IMR-90 (cell line): ENCODE measurements at regions not wholly inside any gene's neighbourhood (a gene's known extent, or its start where the extent isn't known, plus 50 kb on each side); places are given as distances from the start of the nearest gene placed in this dataset.

Experiments
- ATAC-seq: fragments of 200-7000 bp; cut with Tn5 transposase; 2 replicates; pipeline ENCODE4 v1.9.1; 2020; ENCODE audit warnings: low read depth, mild to moderate bottlenecking, moderate library complexity
- BruUV-seq: library from RNA; stranded (reverse); fragments of 400-500 nt; replicated peaks from 2 replicates; lab custom pipeline; 2021; lab: Mats Ljungman, UMichigan
- CTCF ChIA-PET: fragments of 300-600 bp; formaldehyde crosslinking; extraction: SDS; loops from one replicate; lab custom pipeline; 2021; ENCODE audit warnings: antibody characterized with exemption; lab: Yijun Ruan, JAX
- POLR2A ChIA-PET: fragments of 300-600 bp; sonication (Branson Sonifier 250); formaldehyde crosslinking; loops from one replicate; lab custom pipeline; 2022; ENCODE audit warnings: antibody characterized with exemption; ENCODE audit not compliant: unreplicated experiment; lab: Charles Lee
- DNase-seq: peaks from one replicate; pipeline ENCODE4 v3.0.0; 2013
- H2AFZ ChIP-seq: replicated peaks from 2 replicates; pipeline ENCODE3; 2013; ENCODE audit warnings: low read length, mild to moderate bottlenecking; ENCODE audit not compliant: poor library complexity
- H2AK5ac ChIP-seq: 2 replicates; pipeline ENCODE4 v1.6.1; 2013; ENCODE audit warnings: low read depth, low read length, inconsistent platforms
- H2AK9ac ChIP-seq: replicated peaks from 2 replicates; pipeline ENCODE3; 2013; ENCODE audit warnings: mild to moderate bottlenecking, low read depth, low read length, moderate library complexity; ENCODE audit not compliant: poor library complexity
- H2BK120ac ChIP-seq: 2 replicates; pipeline ENCODE4 v1.6.1; 2013; ENCODE audit warnings: low read depth, low read length, inconsistent platforms
- H2BK15ac ChIP-seq: 3 replicates; pipeline ENCODE4 v1.6.1; 2013; ENCODE audit warnings: low read depth, low read length, inconsistent platforms
- H2BK20ac ChIP-seq: 2 replicates; pipeline ENCODE4 v1.6.1; 2013; ENCODE audit warnings: low read depth, mild to moderate bottlenecking, inconsistent platforms, low read length, moderate library complexity
- H2BK5ac ChIP-seq: 2 replicates; pipeline ENCODE4 v1.6.1; 2013; ENCODE audit warnings: mild to moderate bottlenecking, low read depth, low read length, inconsistent platforms; ENCODE audit not compliant: poor library complexity, severe bottlenecking
- H3K14ac ChIP-seq: replicated peaks from 2 replicates; pipeline ENCODE4 v1.6.1; 2013; ENCODE audit warnings: low read depth, low read length, inconsistent platforms
- H3K18ac ChIP-seq: 2 replicates; pipeline ENCODE4 v1.6.1; 2013; ENCODE audit warnings: low read depth, low read length, control low read depth
- H3K23ac ChIP-seq: 2 replicates; pipeline ENCODE4 v1.6.1; 2013; ENCODE audit warnings: low read depth, low read length, inconsistent platforms
- H3K27ac ChIP-seq: 2 replicates; pipeline ENCODE4 v1.5.1; 2013; ENCODE audit warnings: mild to moderate bottlenecking, control low read depth, low read length; ENCODE audit not compliant: insufficient read depth
- H3K27me3 ChIP-seq: 2 replicates; pipeline ENCODE4 v1.6.1; 2013; ENCODE audit warnings: low read length; ENCODE audit not compliant: control insufficient read depth, insufficient read depth
- H3K36me3 ChIP-seq: 2 replicates; pipeline ENCODE4 v1.6.1; 2013; ENCODE audit warnings: low read length, mixed read lengths; ENCODE audit not compliant: control insufficient read depth, insufficient read depth
- H3K4ac ChIP-seq: 2 replicates; pipeline ENCODE4 v1.6.1; 2013; ENCODE audit warnings: low read depth, low read length, inconsistent platforms
- H3K4me1 ChIP-seq: 2 replicates; pipeline ENCODE4 v1.6.1; 2013; ENCODE audit warnings: low read length, mixed read lengths; ENCODE audit not compliant: control insufficient read depth, insufficient read depth
- H3K4me2 ChIP-seq: 2 replicates; pipeline ENCODE4 v1.6.1; 2013; ENCODE audit warnings: low read depth, mild to moderate bottlenecking, control low read depth, low read length, moderate library complexity
- H3K4me3 ChIP-seq: 2 replicates; pipeline ENCODE4 v1.5.1; 2013; ENCODE audit warnings: low read depth, mild to moderate bottlenecking, control low read depth, low read length, moderate library complexity; ENCODE audit not compliant: insufficient read depth
- H3K56ac ChIP-seq: 2 replicates; pipeline ENCODE4 v1.6.1; 2013; ENCODE audit warnings: low read length, inconsistent platforms; ENCODE audit not compliant: insufficient read depth; ENCODE audit errors: extremely low read depth
- H3K79me1 ChIP-seq, 2 experiments: 2 replicates each; pipeline ENCODE4 v1.6.1; 2013; ENCODE audit warnings: low read length in 2 of 2, inconsistent platforms in 1 of 2, low read depth in 1 of 2
- H3K9ac ChIP-seq: 2 replicates; pipeline ENCODE4 v1.6.1; 2013; ENCODE audit warnings: low read depth, low read length, control low read depth
- H3K9me1 ChIP-seq: 2 replicates; pipeline ENCODE4 v1.6.1; 2013; ENCODE audit warnings: low read length, inconsistent platforms; ENCODE audit not compliant: insufficient read depth
- H3K9me3 ChIP-seq: 2 replicates; pipeline ENCODE4 v1.6.1; 2013; ENCODE audit warnings: low read length; ENCODE audit not compliant: control insufficient read depth, insufficient read depth
- H4K20me1 ChIP-seq: 2 replicates; pipeline ENCODE4 v1.6.1; 2013; ENCODE audit warnings: low read length, inconsistent platforms; ENCODE audit not compliant: insufficient read depth
- H4K5ac ChIP-seq: 2 replicates; pipeline ENCODE4 v1.6.1; 2013; ENCODE audit warnings: mild to moderate bottlenecking, low read depth, low read length, control low read depth
- H4K8ac ChIP-seq, 2 experiments: 2 replicates each; pipeline ENCODE4 v1.6.1; 2013; ENCODE audit warnings: low read depth in 2 of 2, low read length in 2 of 2, control low read depth in 1 of 2, inconsistent platforms in 1 of 2
- H4K91ac ChIP-seq: 2 replicates; pipeline ENCODE4 v1.6.1; 2013; ENCODE audit warnings: low read depth, low read length, inconsistent platforms; ENCODE audit not compliant: insufficient read depth
- CHD1 ChIP-seq: IDR thresholded peaks from 2 replicates; pipeline ENCODE4 v1.6.1; 2012; ENCODE audit warnings: low read depth, low read length, improper control_type of control experiment
- FOS ChIP-seq: fragments of 150-350 bp; IDR thresholded peaks from 2 replicates; pipeline ENCODE4 v1.6.1; 2016; ENCODE audit warnings: low read depth, low read length
- MAFK ChIP-seq: IDR thresholded peaks from 2 replicates; pipeline ENCODE4 v1.6.1; 2012; ENCODE audit warnings: low read depth, low read length, improper control_type of control experiment
- MAZ ChIP-seq: IDR thresholded peaks from 2 replicates; pipeline ENCODE4 v1.6.1; 2012; ENCODE audit warnings: low read depth, mild to moderate bottlenecking, low read length, improper control_type of control experiment, moderate library complexity, borderline replicate concordance
- NFE2L2 ChIP-seq: fragments of 150-350 bp; IDR thresholded peaks from 2 replicates; pipeline ENCODE4 v1.6.1; 2016; ENCODE audit warnings: low read depth, mild to moderate bottlenecking, low read length
- POLR2A ChIP-seq: IDR thresholded peaks from 2 replicates; pipeline ENCODE4 v1.6.1; 2012; ENCODE audit warnings: mild to moderate bottlenecking, low read depth, low read length
- RAD21 ChIP-seq: IDR thresholded peaks from 2 replicates; pipeline ENCODE4 v1.6.1; 2012; ENCODE audit warnings: low read length, improper control_type of control experiment
- RCOR1 ChIP-seq: IDR thresholded peaks from 2 replicates; pipeline ENCODE4 v1.6.1; 2012; ENCODE audit warnings: mild to moderate bottlenecking, low read length, improper control_type of control experiment; ENCODE audit not compliant: insufficient replicate concordance
- SMC3 ChIP-seq: fragments of 150-350 bp; IDR thresholded peaks from 2 replicates; pipeline ENCODE4 v1.6.1; 2016; ENCODE audit warnings: low read depth, mild to moderate bottlenecking, antibody characterized with exemption, low read length, moderate library complexity
- USF2 ChIP-seq: fragments of 150-350 bp; IDR thresholded peaks from 2 replicates; pipeline ENCODE4 v1.6.1; 2017; ENCODE audit warnings: mild to moderate bottlenecking, antibody characterized with exemption, low read length, low read depth
- WGBS, 2 experiments: methylation state at CpG; one replicate each; pipeline versions ENCODE4 v1.1.5 to v1.1.7; 2013; ENCODE audit warnings: missing lambda C conversion rate in 2 of 2; ENCODE audit not compliant: insufficient read length in 1 of 2; ENCODE audit errors: extremely low coverage in 2 of 2; 5-methylcytosine and 5-hydroxymethylcytosine counted together
- dilution Hi-C: fragments of 300-500 bp; cut with HindIII; formaldehyde crosslinking; loops from one replicate; pipeline ENCODE4 v1.14.3; 2018; ENCODE audit warnings: low sequenced_read_pairs; ENCODE audit not compliant: unreplicated experiment
- in situ Hi-C: fragments of 300-500 bp; cut with MboI; formaldehyde crosslinking; loops from 3 replicates; pipeline ENCODE4 v1.14.3; 2019; ENCODE audit warnings: low sequenced_read_pairs, inconsistent platforms, mixed read lengths
- intact Hi-C: fragments of 100-400 bp; cut with micrococcal nuclease; formaldehyde crosslinking; loops from 2 replicates; pipeline ENCODE4 v1.10.0; 2022

GRCh38 chr3:22371607-22372291 lies 620.7 kb upstream of the ZNF385D start:
- no peak overlapping the region for H2BK5ac ChIP-seq
- H3K4ac ChIP-seq, result no peak overlapping the region
- no peaks in the 10 kb centered on the region for H3K9me1 ChIP-seq
- intact Hi-C loops, result loop anchor here (10.0 kb wide), 1 partner anchor 1153 kb away; no protein-coding TSS in a partner anchor
- H2BK120ac ChIP-seq, result no peak overlapping the region
- no peaks in the 10 kb centered on the region for H4K20me1 ChIP-seq
- no peak overlapping the region for H3K27ac ChIP-seq
- no peak overlapping the region for H3K18ac ChIP-seq
- no peak overlapping the region for H4K91ac ChIP-seq
- no peak overlapping the region for H3K4me2 ChIP-seq
- no peaks in the 10 kb centered on the region for H3K4me1 ChIP-seq
- H3K9ac ChIP-seq, result no peak overlapping the region
- H3K4me3 ChIP-seq, result no peak overlapping the region
- H2AK5ac ChIP-seq, result no peak overlapping the region
- peaks cover 2% of the 10 kb centered on the region; the same call in 1 of the 2 replicates for H3K27me3 ChIP-seq
- no peak overlapping the region for H2BK20ac ChIP-seq
- H3K79me1 ChIP-seq, result no peaks in the 10 kb centered on the region
- H4K8ac ChIP-seq, result no peak overlapping the region
- in situ Hi-C loops, result no loop called here
- H2BK15ac ChIP-seq, result no peak overlapping the region
- CTCF ChIA-PET, result no interaction called here
- H2AFZ ChIP-seq, result no peak overlapping the region
- no TSS peak for BruUV-seq
- no peak for TF ChIP-seq MAFK
- TF ChIP-seq MAZ, result no peak
- no peak for TF ChIP-seq CHD1
- TF ChIP-seq POLR2A, result no peak
- TF ChIP-seq SMC3, result no peak
- TF ChIP-seq RAD21, result no peak
- TF ChIP-seq FOS, result no peak
- TF ChIP-seq USF2, result no peak
- TF ChIP-seq RCOR1, result no peak
- TF ChIP-seq NFE2L2, result no peak
- no peak overlapping the region for H3K56ac ChIP-seq
- H3K9me3 ChIP-seq, result no peaks in the 10 kb centered on the region
- H4K5ac ChIP-seq, result no peak overlapping the region
- no peaks in the 10 kb centered on the region for H3K36me3 ChIP-seq
- H3K14ac ChIP-seq, result no peak overlapping the region
- ATAC-seq, result no peak
- POLR2A ChIA-PET, result no interaction called here
- WGBS, 2 experiments, result 20% methylated on average over 1 of the region's 23 CpGs; no CpG with 5 or more reads in 1 of the 2 experiments
- dilution Hi-C loops, result no loop called here
- DNase-seq, result no peak
- H2AK9ac ChIP-seq, result no peak overlapping the region
- no peak overlapping the region for H3K23ac ChIP-seq
